Stimulated activated CD8-positive, alpha-beta memory T cell treated with anti-CD3 and anti-CD28 coated beads, Interleukin-4, amount 100 ng/mL, for 1 hour (primary cell): ENCODE measurements at regions not wholly inside any gene's neighbourhood (a gene's known extent, or its start where the extent isn't known, plus 50 kb on each side); places are given as distances from the start of the nearest gene placed in this dataset.

Experiments
- DNase-seq, 2 donors: peaks; one replicate each; pipeline ENCODE4 v3.0.0-alpha.2; 2020; ENCODE audit warnings: low read depth in 2 of 2, low spot score in 1 of 2

GRCh38 chr2:238731961-238732360 is 115.9 kb upstream of the TWIST2 start:
- DNase-seq: no peak

- no peak for DNase-seq
These were observed 109.0 kb upstream of the TWIST2 start for GRCh38 chr2:238738917-238739316.

- DNase-seq: no peak
These were observed 108.2 kb upstream of the TWIST2 start for GRCh38 chr2:238739668-238740067.

GRCh38 chr2:238741277-238741676 is 106.6 kb upstream of the TWIST2 start:
- DNase-seq: no peak

GRCh38 chr2:238742066-238742465 is 105.8 kb upstream of the TWIST2 start:
- no peak for DNase-seq

- DNase-seq: no peak
These were observed 105.2 kb upstream of the TWIST2 start for GRCh38 chr2:238742664-238743063.

GRCh38 chr2:238743243-238744065 is 104.4 kb upstream of the TWIST2 start:
- no peak for DNase-seq

GRCh38 chr2:238744951-238745350 is 102.9 kb upstream of the TWIST2 start:
- DNase-seq: no peak

GRCh38 chr2:238745997-238746396 is 101.9 kb upstream of the TWIST2 start:
- DNase-seq: no peak

GRCh38 chr2:238747114-238747513 is 100.8 kb upstream of the TWIST2 start:
- DNase-seq: no peak

- DNase-seq: no peak
These were observed 100.3 kb upstream of the TWIST2 start for GRCh38 chr2:238747557-238747956.

- DNase-seq: no peak
These were observed 97.5 kb upstream of the TWIST2 start for GRCh38 chr2:238750212-238750904.

GRCh38 chr2:238754259-238754658 is 93.6 kb upstream of the TWIST2 start:
- no peak for DNase-seq

- no peak for DNase-seq
These were observed 86.0 kb upstream of the TWIST2 start for GRCh38 chr2:238761868-238762267.

GRCh38 chr2:238763471-238763995 is 84.4 kb upstream of the TWIST2 start:
- no peak for DNase-seq

GRCh38 chr2:238765590-238765989 is 82.3 kb upstream of the TWIST2 start:
- no peak for DNase-seq

GRCh38 chr2:238771218-238771617 is 76.7 kb upstream of the TWIST2 start:
- DNase-seq: no peak

GRCh38 chr2:238771639-238772038 is 76.2 kb upstream of the TWIST2 start:
- DNase-seq: no peak

- DNase-seq: no peak
These were observed 75.1 kb upstream of the TWIST2 start for GRCh38 chr2:238772635-238773297.

GRCh38 chr2:238773472-238773871 is 74.4 kb upstream of the TWIST2 start:
- DNase-seq: no peak

- DNase-seq: no peak
These were observed 73.8 kb upstream of the TWIST2 start for GRCh38 chr2:238774071-238774470.

- no peak for DNase-seq
These were observed 72.8 kb upstream of the TWIST2 start for GRCh38 chr2:238774980-238775509.
